Esophagus (tissue), 2 donors: ENCODE measurements at regions not wholly inside any gene's neighbourhood (a gene's known extent, or its start where the extent isn't known, plus 50 kb on each side); places are given as distances from the start of the nearest gene placed in this dataset.

Experiments used
- H3K27ac ChIP-seq, 2 donors: one replicate each; pipeline ENCODE4 v1.5.1; 2013; ENCODE audit warnings: low read depth in 2 of 2, mild to moderate bottlenecking in 2 of 2, inconsistent platforms in 1 of 2, low read length in 1 of 2, moderate library complexity in 1 of 2
- H3K27me3 ChIP-seq, 2 donors: one replicate each; pipeline ENCODE4 v1.6.1; 2013; ENCODE audit warnings: low read length in 2 of 2, control low read depth in 1 of 2, mild to moderate bottlenecking in 1 of 2; ENCODE audit not compliant: insufficient read depth in 2 of 2, control insufficient read depth in 1 of 2
- H3K36me3 ChIP-seq, 2 donors: one replicate each; pipeline ENCODE4 v1.6.1; 2013; ENCODE audit warnings: low read length in 1 of 2; ENCODE audit not compliant: control insufficient read depth in 2 of 2, insufficient read depth in 2 of 2
- H3K4me1 ChIP-seq, 2 donors: one replicate each; pipeline ENCODE4 v1.6.1; 2013; ENCODE audit warnings: low read length in 1 of 2; ENCODE audit not compliant: control insufficient read depth in 2 of 2, insufficient read depth in 2 of 2
- H3K4me3 ChIP-seq, 2 donors: one replicate each; pipeline ENCODE4 v1.5.1; 2013; ENCODE audit warnings: low read length in 2 of 2, mild to moderate bottlenecking in 2 of 2, low read depth in 1 of 2, moderate library complexity in 1 of 2
- H3K9me3 ChIP-seq, 2 donors: one replicate each; pipeline ENCODE4 v1.6.1; 2013; ENCODE audit warnings: mild to moderate bottlenecking in 2 of 2, low read depth in 1 of 2, low read length in 1 of 2, moderate library complexity in 1 of 2; ENCODE audit not compliant: control insufficient read depth in 2 of 2, insufficient read depth in 1 of 2
- WGBS, 2 donors: extraction: QIAGEN DNeasy Blood & Tissue Kit; methylation state at CpG; one replicate each; pipeline ENCODE4 v1.1.7; 2013; 5-methylcytosine and 5-hydroxymethylcytosine counted together
- donor health status: healthy with polysubstance abuse.
- donor health status: Bipolar disorder and iron deficiency.

GRCh38 chr2:150351922-150352321 is 135.5 kb downstream of the RND3 start:
- no peak overlapping the region for H3K27ac ChIP-seq
- H3K9me3 ChIP-seq, result no peaks in the 10 kb centered on the region
- no peaks in the 10 kb centered on the region for H3K27me3 ChIP-seq
- no peak overlapping the region for H3K4me3 ChIP-seq
- H3K36me3 ChIP-seq, result no peaks in the 10 kb centered on the region
- H3K4me1 ChIP-seq, result no peaks in the 10 kb centered on the region

DNA sequence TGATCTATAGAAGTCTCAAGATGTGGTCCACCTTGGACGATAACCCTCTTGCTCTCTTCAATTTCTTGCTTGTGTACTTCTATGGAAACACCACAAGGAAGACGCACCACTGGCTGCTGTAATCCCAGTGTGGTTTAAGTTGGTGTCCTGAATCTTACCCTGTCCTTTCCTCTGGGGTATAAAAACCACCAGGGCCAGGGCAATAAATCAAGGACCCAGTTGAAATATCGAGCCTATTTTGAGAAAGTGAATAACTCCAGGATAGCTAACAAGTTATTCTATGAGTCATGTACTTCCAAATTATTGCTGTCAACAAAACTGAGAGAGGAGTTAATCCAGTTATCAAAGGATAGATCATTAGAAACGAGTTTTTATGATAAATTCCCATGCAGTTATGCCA is 137.0 kb downstream of the RND3 start:
- Histone ChIP-seq H3K4me3 (no peak overlapping the region), H3K36me3 (no peaks in the 10 kb centered on the region), H3K27ac (no peak overlapping the region), H3K4me1 (no peaks in the 10 kb centered on the region), H3K27me3 (no peaks in the 10 kb centered on the region), H3K9me3 (no peaks in the 10 kb centered on the region)
- 69 to 71% methylated on average over 4 of the region's 4 CpGs for WGBS, 2 donors

DNA sequence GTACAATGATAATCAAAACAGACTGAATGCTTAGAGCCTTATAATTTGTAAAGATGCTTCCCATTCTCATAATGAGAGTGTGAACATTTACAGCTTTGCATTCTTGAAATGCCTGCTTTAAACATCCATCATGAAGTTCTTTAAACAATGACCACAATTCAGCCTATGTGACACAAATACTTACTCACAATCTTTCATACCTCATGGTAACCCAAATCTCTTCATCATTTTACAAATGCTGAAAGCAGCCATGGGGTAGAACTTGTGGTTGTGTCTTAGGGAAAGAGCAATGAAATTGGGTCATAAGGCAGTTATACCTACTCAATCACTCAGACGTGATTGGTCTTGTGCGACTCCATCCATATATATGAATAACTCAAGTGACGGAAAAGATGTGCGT is 140.7 kb downstream of the RND3 start:
- H3K9me3 ChIP-seq, result no peaks in the 10 kb centered on the region
- no peaks in the 10 kb centered on the region for H3K27me3 ChIP-seq
- no peak overlapping the region for H3K4me3 ChIP-seq
- 92 to 96% methylated on average over 4 of the region's 4 CpGs for WGBS, 2 donors
- H3K27ac ChIP-seq, result no peak overlapping the region
- H3K36me3 ChIP-seq, result no peaks in the 10 kb centered on the region
- H3K4me1 ChIP-seq, result no peaks in the 10 kb centered on the region

GRCh38 chr2:150341982-150342680 is 145.3 kb downstream of the RND3 start:
- no peak overlapping the region for H3K27ac ChIP-seq
- no peaks in the 10 kb centered on the region for H3K9me3 ChIP-seq
- no peaks in the 10 kb centered on the region for H3K36me3 ChIP-seq
- H3K4me3 ChIP-seq, result no peak overlapping the region
- 60 to 68% methylated on average over 4 of the region's 4 CpGs for WGBS, 2 donors
- no peaks in the 10 kb centered on the region for H3K27me3 ChIP-seq
- H3K4me1 ChIP-seq, result no peaks in the 10 kb centered on the region

GRCh38 chr2:150339951-150340350 is 147.5 kb downstream of the RND3 start:
- Histone ChIP-seq H3K4me1 (no peaks in the 10 kb centered on the region), H3K27ac (no peak overlapping the region), H3K36me3 (no peaks in the 10 kb centered on the region), H3K27me3 (no peaks in the 10 kb centered on the region), H3K9me3 (no peaks in the 10 kb centered on the region), H3K4me3 (no peak overlapping the region)
- 37 to 40% methylated on average over 3 of the region's 3 CpGs for WGBS, 2 donors

DNA sequence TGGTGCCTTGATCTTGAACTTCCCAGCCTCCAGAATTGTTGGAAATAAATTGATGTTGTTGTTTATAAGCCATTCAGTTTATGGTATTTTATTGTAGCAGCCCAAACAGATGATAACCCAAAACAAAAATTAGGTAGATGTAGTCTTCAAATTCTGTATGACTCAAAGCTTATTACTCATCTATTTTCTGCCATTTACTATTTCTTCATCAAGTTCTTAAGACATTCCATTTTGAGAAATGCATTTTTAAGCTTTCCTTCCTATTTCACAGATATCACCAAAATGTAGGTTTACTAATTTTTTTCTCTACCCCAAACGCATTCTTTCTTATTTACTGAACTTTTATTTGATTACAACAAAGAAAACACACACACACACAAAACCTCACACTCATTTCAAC is 148.2 kb downstream of the RND3 start:
- WGBS, 2 donors, result 68 to 73% methylated on average over 1 of the region's 1 CpG
- H3K9me3 ChIP-seq, result no peaks in the 10 kb centered on the region
- H3K27ac ChIP-seq, result no peak overlapping the region
- no peak overlapping the region for H3K4me3 ChIP-seq
- H3K27me3 ChIP-seq, result no peaks in the 10 kb centered on the region
- H3K36me3 ChIP-seq, result no peaks in the 10 kb centered on the region
- H3K4me1 ChIP-seq, result no peaks in the 10 kb centered on the region

DNA sequence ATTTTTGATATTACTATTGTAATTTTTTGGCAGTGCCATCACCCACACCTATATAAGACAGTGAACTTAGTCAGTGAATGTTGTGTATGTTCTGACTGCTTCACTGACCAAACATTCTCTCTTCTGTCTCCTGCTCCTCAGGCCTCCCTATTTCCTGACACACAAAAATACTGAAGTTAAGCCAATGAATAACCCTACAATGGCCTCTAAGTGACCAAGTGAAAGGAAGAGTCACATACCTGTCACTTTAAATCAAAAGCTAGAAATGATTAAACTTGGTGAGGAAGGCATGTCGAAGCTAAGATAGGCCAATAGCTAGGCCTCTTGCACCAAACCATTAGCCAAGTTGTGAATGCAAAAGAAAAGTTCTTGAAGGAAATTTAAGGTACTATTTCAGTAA is 151.9 kb downstream of the RND3 start:
- 70 to 93% methylated on average over 1 of the region's 1 CpG for WGBS, 2 donors
- Histone ChIP-seq H3K27ac (no peak overlapping the region), H3K36me3 (no peaks in the 10 kb centered on the region), H3K27me3 (no peaks in the 10 kb centered on the region), H3K9me3 (no peaks in the 10 kb centered on the region), H3K4me3 (no peak overlapping the region), H3K4me1 (no peaks in the 10 kb centered on the region)

DNA sequence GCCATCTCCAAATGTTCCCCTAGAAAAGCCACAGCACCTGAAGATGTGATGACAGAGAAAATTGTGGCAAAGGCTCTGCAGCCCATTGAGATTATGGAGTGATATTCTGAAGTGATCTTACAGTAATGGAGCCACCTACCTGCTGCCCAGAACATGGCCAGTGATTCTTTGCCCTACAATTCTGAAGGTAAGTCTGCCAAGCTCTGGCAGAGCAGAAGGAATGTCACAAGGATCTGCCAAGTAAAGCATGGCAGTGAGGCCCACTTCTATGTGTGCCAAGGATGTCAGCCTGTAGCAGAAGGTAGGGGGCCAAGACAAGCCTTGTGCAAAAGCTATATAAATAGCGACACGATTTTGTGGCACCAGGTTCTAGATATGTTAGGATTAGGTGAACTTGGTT is 155.1 kb downstream of the RND3 start:
- Histone ChIP-seq H3K9me3 (no peaks in the 10 kb centered on the region), H3K4me1 (no peaks in the 10 kb centered on the region), H3K27ac (no peak overlapping the region), H3K36me3 (no peaks in the 10 kb centered on the region), H3K27me3 (no peaks in the 10 kb centered on the region), H3K4me3 (no peak overlapping the region)
- 84 to 87% methylated on average over 2 of the region's 2 CpGs for WGBS, 2 donors

DNA sequence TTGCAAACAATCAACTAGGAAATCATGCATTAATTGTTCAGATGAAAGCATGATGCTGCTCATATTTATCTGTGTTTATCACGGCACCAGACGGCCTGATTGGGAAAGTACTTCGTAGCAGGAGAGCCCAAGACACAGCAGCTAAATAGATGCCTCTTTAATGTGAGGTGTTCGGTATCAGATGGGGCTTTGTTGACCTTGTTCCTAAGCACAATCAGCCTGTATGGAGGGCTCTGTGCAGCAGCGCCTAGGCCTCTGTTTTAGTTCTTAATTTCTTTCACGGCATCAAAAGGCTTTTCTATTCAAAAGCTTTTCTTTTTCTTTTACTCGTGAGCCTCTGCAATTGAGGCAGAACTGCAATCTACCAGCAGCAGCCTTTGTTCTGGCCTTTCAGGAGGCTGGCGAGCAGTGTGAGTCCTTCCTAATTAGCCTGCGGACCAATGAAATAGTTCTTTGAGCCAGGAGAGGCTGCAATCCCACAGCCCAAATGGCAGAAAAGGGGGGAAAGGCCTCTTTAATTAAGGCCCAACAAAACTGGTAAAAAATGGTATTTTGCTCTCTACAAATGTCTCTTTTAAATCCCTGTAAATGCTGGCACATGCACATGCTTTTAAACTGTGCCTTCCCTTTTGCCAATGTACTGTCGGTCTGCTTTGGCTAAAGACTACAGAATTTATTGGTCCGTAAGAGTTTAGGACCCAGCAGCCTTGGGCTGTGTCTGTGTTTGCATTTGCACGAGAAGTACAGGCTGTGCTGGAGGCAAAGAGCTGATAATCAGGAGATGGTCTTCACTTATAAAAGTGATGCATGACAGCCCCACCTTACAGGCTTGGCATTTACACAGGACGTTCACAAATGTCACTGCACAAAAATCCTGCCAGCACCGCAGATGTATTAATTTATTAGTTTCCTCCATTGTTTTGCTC is 159.6 kb downstream of the RND3 start:
- no peak overlapping the region for H3K4me3 ChIP-seq
- 72 to 78% methylated on average over 14 of the region's 14 CpGs for WGBS, 2 donors
- no peak overlapping the region for H3K27ac ChIP-seq
- H3K27me3 ChIP-seq, result no peaks in the 10 kb centered on the region
- H3K9me3 ChIP-seq, result no peaks in the 10 kb centered on the region
- H3K36me3 ChIP-seq, result no peaks in the 10 kb centered on the region
- H3K4me1 ChIP-seq, result no peaks in the 10 kb centered on the region
